AML-193 (cell line): ENCODE measurements at regions not wholly inside any gene's neighbourhood (a gene's known extent, or its start where the extent isn't known, plus 50 kb on each side); places are given as distances from the start of the nearest gene placed in this dataset.

Experiments
- DNase-seq, 2 experiments: peaks; one replicate each; lab custom pipeline; 2025; lab: John Stamatoyannopoulos, UW

- no peak for DNase-seq
Observed at GRCh38 chr6:23154159-23154558, 584.8 kb downstream of the HDGFL1 start.

- DNase-seq = no peak
Observed at GRCh38 chr6:23170049-23170448, 600.7 kb downstream of the HDGFL1 start.

GRCh38 chr6:23173234-23173633 is 603.9 kb downstream of the HDGFL1 start:
- no peak for DNase-seq

GRCh38 chr6:23174781-23175361 is 605.5 kb downstream of the HDGFL1 start:
- no peak for DNase-seq

- DNase-seq = no peak
Observed at GRCh38 chr6:23175391-23175790, 606.0 kb downstream of the HDGFL1 start.

GRCh38 chr6:23176471-23176870 is 607.1 kb downstream of the HDGFL1 start:
- no peak for DNase-seq

- DNase-seq = no peak
Observed at GRCh38 chr6:23176883-23177282, 607.5 kb downstream of the HDGFL1 start.

- no peak for DNase-seq
Observed at GRCh38 chr6:23177806-23178205, 608.4 kb downstream of the HDGFL1 start.

- DNase-seq = no peak
Observed at GRCh38 chr6:23179994-23180393, 610.6 kb downstream of the HDGFL1 start.

- DNase-seq = no peak
Observed at GRCh38 chr6:23180504-23181293, 611.3 kb downstream of the HDGFL1 start.

- no peak for DNase-seq
Observed at GRCh38 chr6:23181356-23182110, 612.2 kb downstream of the HDGFL1 start.

GRCh38 chr6:23183846-23184245 is 614.5 kb downstream of the HDGFL1 start:
- no peak for DNase-seq

- DNase-seq = no peak
Observed at GRCh38 chr6:23184351-23184750, 615.0 kb downstream of the HDGFL1 start.

GRCh38 chr6:23195487-23195886 is 626.1 kb downstream of the HDGFL1 start:
- DNase-seq = no peak

- DNase-seq = no peak
Observed at GRCh38 chr6:23199541-23199940, 630.2 kb downstream of the HDGFL1 start.

- no peak for DNase-seq
Observed at GRCh38 chr6:23200946-23201345, 631.6 kb downstream of the HDGFL1 start.

- DNase-seq = no peak
Observed at GRCh38 chr6:23202207-23202606, 632.8 kb downstream of the HDGFL1 start.

GRCh38 chr6:23212398-23212797 is 643.0 kb downstream of the HDGFL1 start:
- no peak for DNase-seq

GRCh38 chr6:23213193-23213592 is 643.8 kb downstream of the HDGFL1 start:
- DNase-seq = no peak

GRCh38 chr6:23213651-23214050 is 644.3 kb downstream of the HDGFL1 start:
- no peak for DNase-seq

GRCh38 chr6:23218751-23219150 is 649.4 kb downstream of the HDGFL1 start:
- DNase-seq = no peak

GRCh38 chr6:23222724-23223123 is 653.4 kb downstream of the HDGFL1 start:
- no peak for DNase-seq

- DNase-seq = no peak
Observed at GRCh38 chr6:23224540-23224939, 655.2 kb downstream of the HDGFL1 start.
